ENCODE measurements at regions not wholly inside any gene's neighbourhood (a gene's known extent, or its start where the extent isn't known, plus 50 kb on each side); places are given as distances from the start of the nearest gene placed in this dataset.
"Not testable (repeated sequence)": the region's sequence is repeated elsewhere in the genome, so short reads cannot be mapped to it uniquely, and the experiment has no call there.

GRCh38 chr11:86732286-86732685 lies 59.9 kb upstream of the ME3 start:
- not testable (repeated sequence) for TF ChIP-seq CTCF, POLR2A (IDR thresholded peaks at IDR 0.05)

Measured in transverse colon (tissue), 3 donors.